ENCODE measurements at regions not wholly inside any gene's neighbourhood (a gene's known extent, or its start where the extent isn't known, plus 50 kb on each side); places are given as distances from the start of the nearest gene placed in this dataset.
A peak's percentile ranks its signal among the peaks of the same experiment; 100 is the strongest.

- TF ChIP-seq CTCF (IDR thresholded peaks at IDR 0.05 in 4 of 5, conservative IDR thresholded peaks at IDR 0.05 in 1 of 5) (no peak), POLR2A (IDR thresholded peaks at IDR 0.05) (no peak)
- Histone ChIP-seq H3K27ac (no peak overlapping the region), H3K9me3 (no peaks in the 10 kb centered on the region), H3K4me1 (no peaks in the 10 kb centered on the region), H3K27me3 (peaks cover 21 to 27% (median 26%) of the 10 kb centered on the region in 3 donors), H3K36me3 (no peaks in the 10 kb centered on the region), H3K4me3 (no peak overlapping the region)
- in situ Hi-C loops (cut with MboI; ENCODE audit: low sequenced_read_pairs in 4 of 4): no loop called here
- DNase-seq: no peak
- no peak for ATAC-seq
- intact Hi-C loops (cut with DNase I; ENCODE audit: low total_unique reads): no loop called here
These were observed 86.0 kb downstream of the UBIAD1 start for GRCh38 chr1:11358984-11359383.

- no peak for TF ChIP-seq CTCF (IDR thresholded peaks at IDR 0.05 in 4 of 5, conservative IDR thresholded peaks at IDR 0.05 in 1 of 5)
- TF ChIP-seq POLR2A (IDR thresholded peaks at IDR 0.05): no peak
- Histone ChIP-seq H3K27me3 (peaks cover 3 to 5% (median 4%) of the 10 kb centered on the region in 3 donors), H3K4me1 (no peaks in the 10 kb centered on the region), H3K9me3 (no peaks in the 10 kb centered on the region), H3K4me3 (no peak overlapping the region), H3K36me3 (no peaks in the 10 kb centered on the region), H3K27ac (no peak overlapping the region)
- DNase-seq: no peak
- in situ Hi-C loops (cut with MboI; ENCODE audit: low sequenced_read_pairs in 4 of 4): no loop called here
- intact Hi-C loops (cut with DNase I; ENCODE audit: low total_unique reads): loop anchor here (5.0 kb wide), 1 partner anchor 120 kb away; no protein-coding TSS in a partner anchor
- no peak for ATAC-seq
These were observed 89.6 kb downstream of the UBIAD1 start for GRCh38 chr1:11362547-11363021.

GRCh38 chr1:11364170-11364569, 91.2 kb downstream of the UBIAD1 start:
- no peak overlapping the region for H3K4me3 ChIP-seq
- in situ Hi-C loops (cut with MboI; ENCODE audit: low sequenced_read_pairs in 4 of 4): no loop called here
- intact Hi-C loops (cut with DNase I; ENCODE audit: low total_unique reads): loop anchor here (1.0 to 5.0 kb wide), 3 partner anchors 27 to 122 kb away; no protein-coding TSS in a partner anchor
- H3K9me3 ChIP-seq: no peaks in the 10 kb centered on the region
- H3K27me3 ChIP-seq: no peaks in the 10 kb centered on the region
- H3K36me3 ChIP-seq: no peaks in the 10 kb centered on the region
- H3K4me1 ChIP-seq: no peaks in the 10 kb centered on the region
- TF ChIP-seq POLR2A (IDR thresholded peaks at IDR 0.05) (no peak), CTCF (IDR thresholded peaks at IDR 0.05 in 4 of 5, conservative IDR thresholded peaks at IDR 0.05 in 1 of 5) (peak; percentile 53 to 71 (median 57))
- no peak overlapping the region for H3K27ac ChIP-seq
- ATAC-seq: peak; percentile 85 to 94
- DNase-seq: peak; percentile 17 to 59

GRCh38 chr1:11365744-11366387, 92.9 kb downstream of the UBIAD1 start:
- H3K36me3 ChIP-seq: no peaks in the 10 kb centered on the region
- no peaks in the 10 kb centered on the region for H3K4me1 ChIP-seq
- no peak for TF ChIP-seq CTCF (IDR thresholded peaks at IDR 0.05 in 4 of 5, conservative IDR thresholded peaks at IDR 0.05 in 1 of 5)
- no peak for TF ChIP-seq POLR2A (IDR thresholded peaks at IDR 0.05)
- H3K27ac ChIP-seq: no peak overlapping the region
- in situ Hi-C loops (cut with MboI; ENCODE audit: low sequenced_read_pairs in 4 of 4): no loop called here
- no peak for DNase-seq
- ATAC-seq: no peak
- H3K4me3 ChIP-seq: no peak overlapping the region
- H3K9me3 ChIP-seq: no peaks in the 10 kb centered on the region
- intact Hi-C loops (cut with DNase I; ENCODE audit: low total_unique reads): no loop called here
- H3K27me3 ChIP-seq: no peaks in the 10 kb centered on the region
